Loucy (cell line): ENCODE measurements at regions not wholly inside any gene's neighbourhood (a gene's known extent, or its start where the extent isn't known, plus 50 kb on each side); places are given as distances from the start of the nearest gene placed in this dataset.

Experiments
- H2AFZ ChIP-seq: fragments of 200-600 bp; sonication (generic); 2 replicates; pipeline ENCODE4 v1.6.0; 2016; ENCODE audit warnings: antibody characterized with exemption, mild to moderate bottlenecking, low read length, moderate library complexity
- H3F3A ChIP-seq: fragments of 200-600 bp; 2 replicates; pipeline ENCODE4 v1.6.0; 2016; ENCODE audit warnings: antibody characterized with exemption, low read depth, mild to moderate bottlenecking
- H3K27me3 ChIP-seq: fragments of 200-600 bp; sonication (generic); 2 replicates; pipeline ENCODE4 v1.6.1; 2014; ENCODE audit warnings: low read length, mild to moderate bottlenecking; ENCODE audit not compliant: insufficient read depth, poor library complexity, severe bottlenecking
- H3K36me3 ChIP-seq: fragments of 200-600 bp; sonication (generic); 2 replicates; pipeline ENCODE4 v1.6.1; 2016; ENCODE audit warnings: low read length; ENCODE audit not compliant: insufficient read depth
- H3K4me1 ChIP-seq: fragments of 200-600 bp; sonication (generic); 2 replicates; pipeline ENCODE4 v1.5.1; 2014; ENCODE audit warnings: low read length, mild to moderate bottlenecking; ENCODE audit not compliant: insufficient read depth, poor library complexity, severe bottlenecking
- H3K4me2 ChIP-seq: fragments of 200-600 bp; sonication (generic); 2 replicates; pipeline ENCODE4 v1.6.0; 2014; ENCODE audit warnings: antibody characterized with exemption, low read length, low read depth, mild to moderate bottlenecking; ENCODE audit not compliant: poor library complexity, severe bottlenecking
- H3K4me3 ChIP-seq: fragments of 200-600 bp; sonication (generic); 2 replicates; pipeline ENCODE4 v1.5.1; 2014; ENCODE audit warnings: low read length, mild to moderate bottlenecking, mixed read lengths; ENCODE audit not compliant: poor library complexity, severe bottlenecking
- H3K79me2 ChIP-seq: fragments of 200-600 bp; sonication (generic); 2 replicates; pipeline ENCODE4 v1.6.1; 2014; ENCODE audit warnings: low read length; ENCODE audit not compliant: insufficient read depth
- H3K9ac ChIP-seq: fragments of 200-600 bp; sonication (generic); 2 replicates; pipeline ENCODE4 v1.6.0; 2014; ENCODE audit warnings: mild to moderate bottlenecking, low read depth, low read length, moderate library complexity; ENCODE audit not compliant: poor library complexity, severe bottlenecking
- H3K9me2 ChIP-seq: fragments of 200-600 bp; sonication (generic); replicated peaks from 2 replicates; pipeline ENCODE4 v1.6.1; 2016; ENCODE audit warnings: low read depth, low read length, mixed read lengths
- H3K9me3 ChIP-seq: fragments of 200-600 bp; sonication (generic); 2 replicates; pipeline ENCODE4 v1.6.1; 2014; ENCODE audit warnings: mild to moderate bottlenecking, antibody characterized with exemption, low read length, low read depth; ENCODE audit not compliant: insufficient read depth
- H4K20me1 ChIP-seq: fragments of 200-600 bp; sonication (generic); 2 replicates; pipeline ENCODE4 v1.6.0; 2014; ENCODE audit warnings: antibody characterized with exemption, low read length, mild to moderate bottlenecking; ENCODE audit not compliant: insufficient read depth, poor library complexity, severe bottlenecking
- CTCF ChIP-seq: fragments of 200-600 bp; sonication (generic); conservative IDR thresholded peaks from 2 replicates; pipeline ENCODE4 v1.5.1; 2014; ENCODE audit warnings: mild to moderate bottlenecking, antibody characterized with exemption, low read length
- EZH2phosphoT487 ChIP-seq: fragments of 200-600 bp; IDR thresholded peaks from 2 replicates; pipeline ENCODE4 v1.6.1; 2018; ENCODE audit warnings: antibody characterized with exemption, mild to moderate bottlenecking, moderate library complexity, borderline replicate concordance

GRCh38 chr3:19002606-19003005, 145.7 kb upstream of the KCNH8 start:
- H4K20me1 ChIP-seq, result no peaks in the 10 kb centered on the region
- no peaks in the 10 kb centered on the region for H3K9me3 ChIP-seq
- no peak overlapping the region for H3K4me3 ChIP-seq
- no peak for TF ChIP-seq CTCF
- TF ChIP-seq EZH2phosphoT487, result no peak
- no peaks in the 10 kb centered on the region for H3K9me2 ChIP-seq
- no peak overlapping the region for H3K4me2 ChIP-seq
- no peaks in the 10 kb centered on the region for H3K79me2 ChIP-seq
- H2AFZ ChIP-seq, result no peak overlapping the region
- no peaks in the 10 kb centered on the region for H3F3A ChIP-seq
- H3K36me3 ChIP-seq, result no peaks in the 10 kb centered on the region
- H3K9ac ChIP-seq, result no peak overlapping the region
- no peaks in the 10 kb centered on the region for H3K4me1 ChIP-seq
- H3K27me3 ChIP-seq, result no peaks in the 10 kb centered on the region

GRCh38 chr3:18998069-18998468, 150.2 kb upstream of the KCNH8 start:
- no peaks in the 10 kb centered on the region for H3K4me1 ChIP-seq
- no peak overlapping the region for H2AFZ ChIP-seq
- H3K36me3 ChIP-seq, result no peaks in the 10 kb centered on the region
- H3K4me3 ChIP-seq, result no peak overlapping the region
- H3K9me3 ChIP-seq, result peaks cover 6% of the 10 kb centered on the region; the same call in 1 of the 2 replicates
- no peaks in the 10 kb centered on the region for H3F3A ChIP-seq
- H3K9ac ChIP-seq, result no peak overlapping the region
- no peaks in the 10 kb centered on the region for H3K9me2 ChIP-seq
- no peak overlapping the region for H3K4me2 ChIP-seq
- no peaks in the 10 kb centered on the region for H3K79me2 ChIP-seq
- no peaks in the 10 kb centered on the region for H4K20me1 ChIP-seq
- H3K27me3 ChIP-seq, result no peaks in the 10 kb centered on the region
- TF ChIP-seq EZH2phosphoT487, result no peak
- TF ChIP-seq CTCF, result no peak

- Histone ChIP-seq H3K9ac (no peak overlapping the region), H4K20me1 (no peaks in the 10 kb centered on the region), H2AFZ (no peak overlapping the region), H3K9me2 (no peaks in the 10 kb centered on the region), H3K9me3 (peaks cover 6% of the 10 kb centered on the region; the same call in 1 of the 2 replicates), H3K27me3 (no peaks in the 10 kb centered on the region), H3K79me2 (no peaks in the 10 kb centered on the region), H3K36me3 (no peaks in the 10 kb centered on the region), H3K4me1 (no peaks in the 10 kb centered on the region), H3K4me2 (no peak overlapping the region), H3K4me3 (no peak overlapping the region), H3F3A (no peaks in the 10 kb centered on the region)
- TF ChIP-seq CTCF, result no peak
- TF ChIP-seq EZH2phosphoT487, result no peak
These were observed 155.6 kb upstream of the KCNH8 start for GRCh38 chr3:18992709-18993108.
